ENCODE measurements at regions not wholly inside any gene's neighbourhood (a gene's known extent, or its start where the extent isn't known, plus 50 kb on each side); places are given as distances from the start of the nearest gene placed in this dataset.

- Histone ChIP-seq H3T11ph (ENCODE audit: low read length) (no peak overlapping the region), H3K4me1 (ENCODE audit: insufficient read depth, low read length) (no peaks in the 10 kb centered on the region), H3K79me2 (ENCODE audit: insufficient read depth, low read length) (no peaks in the 10 kb centered on the region), H2BK5ac (ENCODE audit: insufficient read length, low read length) (no peak overlapping the region), H3K9ac (ENCODE audit: extremely low read depth, insufficient read length, low read length) (no peak overlapping the region), H2BK15ac (ENCODE audit: low read depth, low read length) (no peak overlapping the region), H3K27me3 (ENCODE audit: insufficient read depth, low read length) (no peaks in the 10 kb centered on the region), H3K4me2 (ENCODE audit: insufficient read depth, insufficient read length, low read length) (no peak overlapping the region), H2BK12ac (ENCODE audit: insufficient read length, low read depth, low read length) (no peak overlapping the region), H4K8ac (replicated peaks; ENCODE audit: insufficient read length, low read depth, low read length) (no peak overlapping the region), H3K4ac (ENCODE audit: low read depth, low read length) (no peak overlapping the region), H2BK20ac (ENCODE audit: low read depth, low read length, poor library complexity, severe bottlenecking) (no peak overlapping the region), H2AK5ac (ENCODE audit: insufficient read length, low read length) (no peak overlapping the region), H3K56ac (ENCODE audit: insufficient read length, low read depth, low read length) (no peak overlapping the region), H4K5ac (ENCODE audit: insufficient read length, low read depth, low read length) (no peak overlapping the region), H4K91ac (ENCODE audit: insufficient read length, low read depth, low read length) (no peak overlapping the region), H3K23me2 (ENCODE audit: insufficient read length, low read depth, low read length, poor library complexity, severe bottlenecking) (no peaks in the 10 kb centered on the region), H3K79me1 (ENCODE audit: insufficient read depth, low read depth, low read length, poor library complexity, severe bottlenecking) (no peaks in the 10 kb centered on the region), H2BK120ac (ENCODE audit: low read depth, low read length, poor library complexity, severe bottlenecking) (no peak overlapping the region), H2AFZ (ENCODE audit: low read length) (no peak overlapping the region), H3K18ac (ENCODE audit: insufficient read length, low read depth, low read length) (no peak overlapping the region), H3K23ac (ENCODE audit: insufficient read length, low read depth, low read length) (no peak overlapping the region), H3K9me3 (ENCODE audit: control insufficient read depth, low read depth, low read length) (peaks cover under 1% of the 10 kb centered on the region), H3K27ac (ENCODE audit: insufficient read length, low read depth, low read length) (no peak overlapping the region), H3K14ac (ENCODE audit: insufficient read depth, low read length) (no peak overlapping the region), H4K20me1 (ENCODE audit: control insufficient read depth, insufficient read depth, insufficient read length) (no peaks in the 10 kb centered on the region)
- no peak for DNase-seq
- Mint-ChIP-seq H3K9me3 (peaks cover 15 to 21% of the 10 kb centered on the region in 2 experiments), H3K4me1 (peaks cover 3 to 4% of the 10 kb centered on the region in 2 experiments), H3K27ac (no peak overlapping the region), H3K36me3 (ENCODE audit: insufficient read depth in 1 of 3, low read depth in 3 of 3) (peaks cover 3 to 12% (median 4%) of the 10 kb centered on the region in 3 experiments), H3K4me3 (no peak overlapping the region), H3K27me3 (ENCODE audit: low read depth) (peaks cover 2% of the 10 kb centered on the region)
- TF ChIP-seq CTCF (conservative IDR thresholded peaks at IDR 0.05), result no peak
- no CpG with 5 or more reads among the region's 4 CpGs for WGBS (ENCODE audit: extremely low coverage, insufficient read length, low lambda C conversion rate)
Observed at GRCh38 chr5:13998254-13998653, 53.8 kb upstream of the DNAH5 start.

Measured in H9 (cell line).